ENCODE measurements at regions not wholly inside any gene's neighbourhood (a gene's known extent, or its start where the extent isn't known, plus 50 kb on each side); places are given as distances from the start of the nearest gene placed in this dataset.

GRCh38 chr6:6843777-6844176 is 255.3 kb downstream of the LY86 start:
- H3K4me3 ChIP-seq (ENCODE audit: low read depth in 1 of 5, low read length in 5 of 5) = no peak overlapping the region

DNA sequence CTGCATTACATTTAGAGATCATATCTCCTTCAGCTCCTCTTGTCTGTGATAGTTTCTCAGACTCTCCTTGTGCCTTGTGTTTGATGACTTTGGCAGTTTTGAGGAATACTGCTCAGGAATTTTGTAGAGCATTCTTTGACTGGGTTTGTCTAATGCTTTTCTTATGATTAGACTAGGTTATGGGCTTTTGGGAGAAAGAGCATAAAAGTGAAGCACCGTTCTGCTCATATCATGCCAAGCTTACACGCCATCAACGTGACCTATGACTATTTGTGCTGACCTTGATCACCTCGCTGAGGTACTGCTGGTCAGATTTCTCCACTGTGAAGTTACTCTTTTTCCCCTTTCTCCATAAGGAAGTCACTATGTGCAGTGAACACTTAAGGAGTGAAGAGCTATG is 256.0 kb downstream of the LY86 start:
- peaks cover 0 to 9% (median 0%) of the 10 kb centered on the region in 5 donors for H3K4me1 ChIP-seq (ENCODE audit: control insufficient read depth in 5 of 5, insufficient read depth in 5 of 5, low read length in 5 of 5)
- no peaks in the 10 kb centered on the region for H3K27me3 ChIP-seq (ENCODE audit: control insufficient read depth in 5 of 5, insufficient read depth in 4 of 5, low read length in 5 of 5)
- H3K36me3 ChIP-seq (ENCODE audit: control insufficient read depth in 5 of 5, insufficient read depth in 5 of 5, low read length in 5 of 5) = no peaks in the 10 kb centered on the region
- no peak overlapping the region for H3K9ac ChIP-seq (ENCODE audit: low read length in 5 of 5)
- H3K27ac ChIP-seq (ENCODE audit: low read depth, low read length) = no peak overlapping the region
- H3K9me3 ChIP-seq (ENCODE audit: control insufficient read depth in 5 of 5, low read length in 5 of 5) = peaks cover 0 to 6% (median 3%) of the 10 kb centered on the region in 5 donors
- H3K4me3 ChIP-seq (ENCODE audit: low read depth in 1 of 5, low read length in 5 of 5) = no peak overlapping the region

More at GRCh38 chr6:6843777-6844176, 255.3 kb downstream of the LY86 start:
- H3K9ac ChIP-seq (ENCODE audit: low read length in 5 of 5) = no peak overlapping the region
- H3K36me3 ChIP-seq (ENCODE audit: control insufficient read depth in 5 of 5, insufficient read depth in 5 of 5, low read length in 5 of 5) = no peaks in the 10 kb centered on the region
- peaks cover 0 to 6% (median 3%) of the 10 kb centered on the region in 5 donors for H3K9me3 ChIP-seq (ENCODE audit: control insufficient read depth in 5 of 5, low read length in 5 of 5)
- H3K27ac ChIP-seq (ENCODE audit: low read depth, low read length) = no peak overlapping the region
- H3K4me1 ChIP-seq (ENCODE audit: control insufficient read depth in 5 of 5, insufficient read depth in 5 of 5, low read length in 5 of 5) = peaks cover 0 to 9% (median 0%) of the 10 kb centered on the region in 5 donors
- H3K27me3 ChIP-seq (ENCODE audit: control insufficient read depth in 5 of 5, insufficient read depth in 4 of 5, low read length in 5 of 5) = no peaks in the 10 kb centered on the region

- H3K27me3 ChIP-seq (ENCODE audit: control insufficient read depth in 5 of 5, insufficient read depth in 4 of 5, low read length in 5 of 5) = no peaks in the 10 kb centered on the region
These were observed 257.1 kb downstream of the LY86 start for GRCh38 chr6:6845603-6846002.

GRCh38 chr6:6847591-6847990 is 259.1 kb downstream of the LY86 start:
- Histone ChIP-seq H3K9ac (ENCODE audit: low read length in 5 of 5) (no peak overlapping the region), H3K9me3 (ENCODE audit: control insufficient read depth in 5 of 5, low read length in 5 of 5) (peaks cover 0 to 6% (median 3%) of the 10 kb centered on the region in 5 donors), H3K27me3 (ENCODE audit: control insufficient read depth in 5 of 5, insufficient read depth in 4 of 5, low read length in 5 of 5) (no peaks in the 10 kb centered on the region), H3K27ac (ENCODE audit: low read depth, low read length) (no peak overlapping the region), H3K4me3 (ENCODE audit: low read depth in 1 of 5, low read length in 5 of 5) (no peak overlapping the region), H3K4me1 (ENCODE audit: control insufficient read depth in 5 of 5, insufficient read depth in 5 of 5, low read length in 5 of 5) (peaks cover 3 to 14% (median 10%) of the 10 kb centered on the region in 5 donors), H3K36me3 (ENCODE audit: control insufficient read depth in 5 of 5, insufficient read depth in 5 of 5, low read length in 5 of 5) (no peaks in the 10 kb centered on the region)

More at GRCh38 chr6:6845603-6846002, 257.1 kb downstream of the LY86 start:
- H3K4me1 ChIP-seq (ENCODE audit: control insufficient read depth in 5 of 5, insufficient read depth in 5 of 5, low read length in 5 of 5) = peaks cover 0 to 9% (median 5%) of the 10 kb centered on the region in 5 donors
- peaks cover 0 to 6% (median 3%) of the 10 kb centered on the region in 5 donors for H3K9me3 ChIP-seq (ENCODE audit: control insufficient read depth in 5 of 5, low read length in 5 of 5)
- no peaks in the 10 kb centered on the region for H3K36me3 ChIP-seq (ENCODE audit: control insufficient read depth in 5 of 5, insufficient read depth in 5 of 5, low read length in 5 of 5)
- no peak overlapping the region for H3K9ac ChIP-seq (ENCODE audit: low read length in 5 of 5)
- no peak overlapping the region for H3K27ac ChIP-seq (ENCODE audit: low read depth, low read length)
- H3K4me3 ChIP-seq (ENCODE audit: low read depth in 1 of 5, low read length in 5 of 5) = no peak overlapping the region

GRCh38 chr6:6851059-6851948 is 256.5 kb upstream of the RREB1 start:
- Histone ChIP-seq H3K4me1 (ENCODE audit: control insufficient read depth in 5 of 5, insufficient read depth in 5 of 5, low read length in 5 of 5) (peaks cover 6 to 20% (median 14%) of the 10 kb centered on the region in 5 donors), H3K9me3 (ENCODE audit: control insufficient read depth in 5 of 5, low read length in 5 of 5) (no peaks in the 10 kb centered on the region), H3K36me3 (ENCODE audit: control insufficient read depth in 5 of 5, insufficient read depth in 5 of 5, low read length in 5 of 5) (no peaks in the 10 kb centered on the region), H3K27ac (ENCODE audit: low read depth, low read length) (peak overlapping the region; percentile 65), H3K27me3 (ENCODE audit: control insufficient read depth in 5 of 5, insufficient read depth in 4 of 5, low read length in 5 of 5) (no peaks in the 10 kb centered on the region), H3K4me3 (ENCODE audit: low read depth in 1 of 5, low read length in 5 of 5) (peak overlapping the region in 2 of 5 donors; percentile 11 to 15), H3K9ac (ENCODE audit: low read length in 5 of 5) (peak overlapping the region in 2 of 5 donors; percentile 21 to 48)

GRCh38 chr6:6851949-6852261 is 255.9 kb upstream of the RREB1 start:
- Histone ChIP-seq H3K9me3 (ENCODE audit: control insufficient read depth in 5 of 5, low read length in 5 of 5) (no peaks in the 10 kb centered on the region), H3K27me3 (ENCODE audit: control insufficient read depth in 5 of 5, insufficient read depth in 4 of 5, low read length in 5 of 5) (no peaks in the 10 kb centered on the region), H3K27ac (ENCODE audit: low read depth, low read length) (peak overlapping the region; percentile 65), H3K36me3 (ENCODE audit: control insufficient read depth in 5 of 5, insufficient read depth in 5 of 5, low read length in 5 of 5) (no peaks in the 10 kb centered on the region), H3K9ac (ENCODE audit: low read length in 5 of 5) (no peak overlapping the region), H3K4me3 (ENCODE audit: low read depth in 1 of 5, low read length in 5 of 5) (no peak overlapping the region), H3K4me1 (ENCODE audit: control insufficient read depth in 5 of 5, insufficient read depth in 5 of 5, low read length in 5 of 5) (peaks cover 10 to 26% (median 20%) of the 10 kb centered on the region in 5 donors)

DNA sequence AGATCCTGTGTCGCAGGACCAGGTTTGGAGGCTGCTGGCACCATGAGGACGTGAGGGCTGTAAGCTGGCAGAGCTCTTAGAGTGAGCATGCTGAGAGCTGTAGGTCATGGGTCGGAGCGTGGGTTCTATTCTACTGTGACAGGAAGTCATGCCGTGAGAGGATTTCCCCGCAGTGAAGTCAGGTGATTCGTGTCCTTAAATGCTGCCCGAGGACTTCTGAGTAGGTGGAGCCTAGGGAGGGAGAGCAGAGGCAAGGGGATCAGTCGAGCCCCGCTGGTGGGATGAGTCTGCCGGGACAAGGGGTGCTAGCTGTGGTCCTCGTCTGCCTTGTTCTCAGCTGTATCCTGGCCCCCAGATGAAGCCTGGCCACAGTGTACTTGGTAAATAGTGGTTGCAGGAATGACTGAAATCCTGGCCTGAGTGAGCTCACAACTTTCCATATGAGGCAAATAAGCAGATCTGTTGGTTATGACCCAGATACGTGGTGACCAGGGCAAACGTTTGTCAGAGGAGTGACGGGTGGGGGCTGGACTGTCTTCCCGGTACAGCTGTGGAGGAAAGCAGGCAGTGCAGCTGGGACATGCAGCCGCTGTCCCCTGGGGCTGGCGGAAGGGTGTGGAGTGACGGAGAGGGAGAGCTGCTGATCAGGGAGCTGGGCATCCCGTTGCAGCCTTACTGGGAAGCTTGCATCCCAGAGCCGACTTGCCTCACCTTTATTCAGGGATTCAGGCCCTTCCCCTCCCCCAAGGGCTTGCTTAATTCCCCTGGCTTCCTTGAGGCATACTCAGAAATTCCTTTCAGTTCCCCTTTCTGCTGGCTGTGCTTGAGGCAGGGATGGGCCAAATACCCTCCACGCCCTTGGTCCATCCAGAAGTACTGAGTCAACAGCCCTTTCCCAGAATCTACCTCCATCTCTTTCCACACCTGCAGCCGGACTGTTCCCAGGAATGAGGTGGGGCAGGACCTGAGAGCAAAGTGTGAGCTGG is 250.9 kb upstream of the RREB1 start:
- peak overlapping the region; percentile 39 to 82 (median 72) for H3K9ac ChIP-seq (ENCODE audit: low read length in 5 of 5)
- H3K4me3 ChIP-seq (ENCODE audit: low read depth in 1 of 5, low read length in 5 of 5) = peak overlapping the region; percentile 33 to 53 (median 49)
- H3K36me3 ChIP-seq (ENCODE audit: control insufficient read depth in 5 of 5, insufficient read depth in 5 of 5, low read length in 5 of 5) = no peaks in the 10 kb centered on the region
- no peaks in the 10 kb centered on the region for H3K9me3 ChIP-seq (ENCODE audit: control insufficient read depth in 5 of 5, low read length in 5 of 5)
- peaks cover 14 to 27% (median 20%) of the 10 kb centered on the region in 5 donors for H3K4me1 ChIP-seq (ENCODE audit: control insufficient read depth in 5 of 5, insufficient read depth in 5 of 5, low read length in 5 of 5)
- no peaks in the 10 kb centered on the region for H3K27me3 ChIP-seq (ENCODE audit: control insufficient read depth in 5 of 5, insufficient read depth in 4 of 5, low read length in 5 of 5)
- H3K27ac ChIP-seq (ENCODE audit: low read depth, low read length) = peak overlapping the region; percentile 90

- Histone ChIP-seq H3K27me3 (ENCODE audit: control insufficient read depth in 5 of 5, insufficient read depth in 4 of 5, low read length in 5 of 5) (no peaks in the 10 kb centered on the region), H3K9me3 (ENCODE audit: control insufficient read depth in 5 of 5, low read length in 5 of 5) (no peaks in the 10 kb centered on the region), H3K27ac (ENCODE audit: low read depth, low read length) (peak overlapping the region; percentile 90), H3K9ac (ENCODE audit: low read length in 5 of 5) (peak overlapping the region; percentile 0 to 82 (median 72)), H3K4me1 (ENCODE audit: control insufficient read depth in 5 of 5, insufficient read depth in 5 of 5, low read length in 5 of 5) (peaks cover 14 to 27% (median 20%) of the 10 kb centered on the region in 5 donors), H3K36me3 (ENCODE audit: control insufficient read depth in 5 of 5, insufficient read depth in 5 of 5, low read length in 5 of 5) (no peaks in the 10 kb centered on the region), H3K4me3 (ENCODE audit: low read depth in 1 of 5, low read length in 5 of 5) (peak overlapping the region in 2 of 5 donors; percentile 53)
These were observed 250.2 kb upstream of the RREB1 start for GRCh38 chr6:6857528-6857927.

DNA sequence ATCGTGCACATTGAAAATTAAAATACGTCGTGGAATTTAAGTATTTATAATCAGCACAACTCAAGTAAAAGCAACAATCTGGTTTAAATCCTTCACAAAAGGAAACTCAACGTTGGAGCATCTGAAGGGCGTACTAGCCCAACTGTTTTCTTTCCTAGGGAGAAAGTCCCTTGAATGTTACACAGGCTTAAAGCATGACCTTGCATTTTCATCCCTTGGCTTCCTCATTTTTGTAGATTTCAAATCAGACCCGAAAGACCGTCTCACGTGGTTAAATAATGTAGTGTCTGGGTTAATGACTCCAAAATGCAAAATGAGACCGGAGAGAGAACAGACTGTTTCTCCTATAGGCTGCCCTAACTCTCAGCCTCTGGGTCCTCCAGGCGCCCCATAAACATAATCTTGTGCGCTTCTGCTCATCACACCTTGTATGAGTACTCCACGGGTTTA is 249.2 kb upstream of the RREB1 start:
- peaks cover 14 to 27% (median 20%) of the 10 kb centered on the region in 5 donors for H3K4me1 ChIP-seq (ENCODE audit: control insufficient read depth in 5 of 5, insufficient read depth in 5 of 5, low read length in 5 of 5)
- H3K27ac ChIP-seq (ENCODE audit: low read depth, low read length) = peak overlapping the region; percentile 90
- H3K27me3 ChIP-seq (ENCODE audit: control insufficient read depth in 5 of 5, insufficient read depth in 4 of 5, low read length in 5 of 5) = no peaks in the 10 kb centered on the region

More for the DNA sequence above, 249.2 kb upstream of the RREB1 start:
- H3K9me3 ChIP-seq (ENCODE audit: control insufficient read depth in 5 of 5, low read length in 5 of 5) = no peaks in the 10 kb centered on the region
- H3K9ac ChIP-seq (ENCODE audit: low read length in 5 of 5) = no peak overlapping the region
- no peak overlapping the region for H3K4me3 ChIP-seq (ENCODE audit: low read depth in 1 of 5, low read length in 5 of 5)
- H3K36me3 ChIP-seq (ENCODE audit: control insufficient read depth in 5 of 5, insufficient read depth in 5 of 5, low read length in 5 of 5) = no peaks in the 10 kb centered on the region

All from subcutaneous abdominal adipose tissue (tissue), 5 donors.